Endodermal cell (in vitro differentiated cells): ENCODE measurements at regions not wholly inside any gene's neighbourhood (a gene's known extent, or its start where the extent isn't known, plus 50 kb on each side); places are given as distances from the start of the nearest gene placed in this dataset.

Experiments used
- DNase-seq: peaks from one replicate; pipeline ENCODE4 v3.0.0-alpha.2; 2017
- H3K27ac ChIP-seq: 2 replicates; pipeline ENCODE4 v1.5.1; 2013; ENCODE audit warnings: mild to moderate bottlenecking, low read depth, low read length, moderate library complexity
- H3K27me3 ChIP-seq: 2 replicates; pipeline ENCODE4 v1.6.1; 2013; ENCODE audit warnings: mild to moderate bottlenecking, low read length, moderate library complexity; ENCODE audit not compliant: insufficient read depth, control insufficient read depth, poor library complexity, severe bottlenecking
- H3K36me3 ChIP-seq: 2 replicates; pipeline ENCODE4 v1.7.0; 2013; ENCODE audit warnings: mild to moderate bottlenecking, low read length, moderate library complexity; ENCODE audit not compliant: control insufficient read depth, insufficient read depth
- H3K4me1 ChIP-seq: one replicate; pipeline ENCODE4 v1.7.0; 2013; ENCODE audit warnings: low read length; ENCODE audit not compliant: control insufficient read depth, insufficient read depth
- H3K4me3 ChIP-seq: 2 replicates; pipeline ENCODE4 v1.5.1; 2013; ENCODE audit warnings: mild to moderate bottlenecking, low read length, moderate library complexity
- H3K9ac ChIP-seq: 2 replicates; pipeline ENCODE4 v1.6.1; 2013; ENCODE audit warnings: mild to moderate bottlenecking, low read length, moderate library complexity; ENCODE audit not compliant: poor library complexity, severe bottlenecking; ENCODE audit errors: extremely low read depth
- H3K9me3 ChIP-seq: 2 replicates; pipeline ENCODE4 v1.6.1; 2013; ENCODE audit warnings: mild to moderate bottlenecking, low read length, moderate library complexity; ENCODE audit not compliant: control insufficient read depth
- H3K27ac Mint-ChIP-seq: 2 replicates; pipeline ENCODE4 v1.8.0; 2020; ENCODE audit warnings: mixed read lengths
- H3K27me3 Mint-ChIP-seq: 2 replicates; pipeline ENCODE4 v1.8.0; 2021; ENCODE audit warnings: mild to moderate bottlenecking, mixed read lengths; ENCODE audit not compliant: insufficient read depth
- H3K36me3 Mint-ChIP-seq: 2 replicates; pipeline ENCODE4 v1.8.0; 2020; ENCODE audit warnings: low read depth, mixed read lengths
- H3K4me1 Mint-ChIP-seq: 2 replicates; pipeline ENCODE4 v1.8.0; 2020; ENCODE audit warnings: mixed read lengths
- H3K4me3 Mint-ChIP-seq: 2 replicates; pipeline ENCODE4 v1.8.0; 2020; ENCODE audit warnings: mild to moderate bottlenecking, moderate library complexity, mixed read lengths
- H3K9me3 Mint-ChIP-seq: 2 replicates; pipeline ENCODE4 v1.8.0; 2020; ENCODE audit warnings: mild to moderate bottlenecking, mixed read lengths
- CTCF ChIP-seq: fragments of 200-600 bp; sonication (generic); conservative IDR thresholded peaks from 2 replicates; pipeline ENCODE4 v1.5.0; 2021; ENCODE audit warnings: antibody characterized with exemption, mild to moderate bottlenecking
- WGBS, 2 experiments: methylation state at CpG; one replicate each; pipeline versions ENCODE4 v1.1.5 to v1.1.7; 2013; ENCODE audit warnings: missing lambda C conversion rate in 2 of 2, mixed read lengths in 1 of 2; ENCODE audit not compliant: insufficient coverage in 1 of 2, insufficient read length in 1 of 2; 5-methylcytosine and 5-hydroxymethylcytosine counted together

GRCh38 chr9:126151686-126152134, 174.9 kb upstream of the MVB12B start:
- H3K36me3 Mint-ChIP-seq: no peaks in the 10 kb centered on the region
- Histone ChIP-seq H3K27me3 (no peaks in the 10 kb centered on the region), H3K36me3 (no peaks in the 10 kb centered on the region), H3K9me3 (no peaks in the 10 kb centered on the region), H3K27ac (no peak overlapping the region), H3K4me3 (no peak overlapping the region), H3K9ac (no peak overlapping the region), H3K4me1 (no peaks in the 10 kb centered on the region)
- TF ChIP-seq CTCF: no peak
- H3K4me1 Mint-ChIP-seq: peaks cover 7% of the 10 kb centered on the region
- no peak overlapping the region for H3K4me3 Mint-ChIP-seq
- no peaks in the 10 kb centered on the region for H3K9me3 Mint-ChIP-seq
- peaks cover 38% of the 10 kb centered on the region for H3K27me3 Mint-ChIP-seq
- DNase-seq: no peak
- WGBS, 2 experiments: 74% methylated on average over 5 of the region's 5 CpGs; no CpG with 5 or more reads in 1 of the 2 experiments
- H3K27ac Mint-ChIP-seq: no peak overlapping the region

- H3K4me1 ChIP-seq: no peaks in the 10 kb centered on the region
- H3K27ac Mint-ChIP-seq: no peak overlapping the region
- 87 to 90% methylated on average over 3 of the region's 3 CpGs for WGBS, 2 experiments
- H3K9me3 Mint-ChIP-seq: no peaks in the 10 kb centered on the region
- no peaks in the 10 kb centered on the region for H3K36me3 ChIP-seq
- H3K4me1 Mint-ChIP-seq: peaks cover 11% of the 10 kb centered on the region
- H3K27ac ChIP-seq: no peak overlapping the region
- DNase-seq: no peak
- no peaks in the 10 kb centered on the region for H3K9me3 ChIP-seq
- H3K9ac ChIP-seq: no peak overlapping the region
- H3K4me3 ChIP-seq: no peak overlapping the region
- no peaks in the 10 kb centered on the region for H3K27me3 ChIP-seq
- no peaks in the 10 kb centered on the region for H3K36me3 Mint-ChIP-seq
- no peak for TF ChIP-seq CTCF
- H3K4me3 Mint-ChIP-seq: no peak overlapping the region
- peaks cover 31% of the 10 kb centered on the region for H3K27me3 Mint-ChIP-seq
Measured at GRCh38 chr9:126152622-126153362, 173.8 kb upstream of the MVB12B start.

DNA sequence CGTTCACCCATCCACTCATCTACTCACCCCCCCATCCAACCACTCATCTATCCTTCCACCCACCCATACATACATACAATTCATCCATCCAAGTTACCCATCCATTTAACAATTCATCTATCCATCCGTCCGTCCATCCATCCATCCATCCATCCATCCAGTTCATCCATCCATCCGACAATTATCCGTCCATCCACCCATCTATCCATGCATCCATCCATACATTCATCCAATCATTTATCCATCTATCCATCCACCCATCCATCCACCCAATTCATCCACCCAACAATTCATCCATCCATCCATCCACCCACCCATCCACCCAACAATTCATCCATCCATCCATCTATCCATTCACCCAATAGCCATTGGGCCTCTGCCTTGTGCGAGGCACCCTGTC, 173.2 kb upstream of the MVB12B start:
- no peak overlapping the region for H3K9ac ChIP-seq
- no peaks in the 10 kb centered on the region for H3K36me3 ChIP-seq
- no peaks in the 10 kb centered on the region for H3K4me1 ChIP-seq
- H3K27me3 Mint-ChIP-seq: peaks cover 28% of the 10 kb centered on the region
- WGBS, 2 experiments: 68 to 69% methylated on average over 6 of the region's 6 CpGs
- H3K4me3 Mint-ChIP-seq: no peak overlapping the region
- no peaks in the 10 kb centered on the region for H3K36me3 Mint-ChIP-seq
- no peaks in the 10 kb centered on the region for H3K9me3 ChIP-seq
- peaks cover 12% of the 10 kb centered on the region for H3K4me1 Mint-ChIP-seq
- no peak for TF ChIP-seq CTCF
- H3K27me3 ChIP-seq: no peaks in the 10 kb centered on the region
- H3K9me3 Mint-ChIP-seq: no peaks in the 10 kb centered on the region
- H3K27ac Mint-ChIP-seq: no peak overlapping the region
- no peak overlapping the region for H3K27ac ChIP-seq
- H3K4me3 ChIP-seq: no peak overlapping the region
- DNase-seq: no peak
